ENCODE measurements at regions not wholly inside any gene's neighbourhood (a gene's known extent, or its start where the extent isn't known, plus 50 kb on each side); places are given as distances from the start of the nearest gene placed in this dataset.

GRCh38 chr22:48778308-48779195, 1049.1 kb downstream of the BRD1 start:
- TF ChIP-seq NANOG (IDR thresholded peaks at IDR 0.05; ENCODE audit: borderline replicate concordance) (no peak), ZNF462 (CRISPR knock-in tag; IDR thresholded peaks at IDR 0.05) (no peak), REST (IDR thresholded peaks at IDR 0.05; ENCODE audit: unreplicated experiment) (no peak), EZH2 (IDR thresholded peaks at IDR 0.05; ENCODE audit: low read depth, unreplicated experiment) (no peak), ZNF331 (CRISPR knock-in tag; IDR thresholded peaks at IDR 0.05; ENCODE audit: low read depth) (no peak), ETS1 (IDR thresholded peaks at IDR 0.05) (no peak)
- Mint-ChIP-seq H3K36me3 (ENCODE audit: low read depth) (no peaks in the 10 kb centered on the region), H3K27me3 (ENCODE audit: insufficient read depth, low read depth, poor library complexity) (peaks cover 9% of the 10 kb centered on the region), H3K9me3 (peaks cover 19% of the 10 kb centered on the region; the same call in 2 of the 3 replicates), H3K4me3 (no peak overlapping the region), H3K27ac (no peak overlapping the region), H3K4me1 (peaks cover 18% of the 10 kb centered on the region)
- H3K27me3 ChIP-seq (ENCODE audit: insufficient read depth), result no peaks in the 10 kb centered on the region
- H3K4me3 ChIP-seq, result no peak overlapping the region
- no peaks in the 10 kb centered on the region for H3K9me2 ChIP-seq (ENCODE audit: insufficient read depth)
- H4K20me1 ChIP-seq (replicated peaks; ENCODE audit: insufficient read depth), result no peaks in the 10 kb centered on the region
- no peak overlapping the region for H2AFZ ChIP-seq
- H3K79me2 ChIP-seq (replicated peaks; ENCODE audit: insufficient read depth), result no peaks in the 10 kb centered on the region
- no peak for DNase-seq (ENCODE audit: low spot score)
- ATAC-seq, result no peak
- no peaks in the 10 kb centered on the region for H3K4me1 ChIP-seq (ENCODE audit: insufficient read depth)
- no peaks in the 10 kb centered on the region; the same call in 1 of the 2 replicates for H3K36me3 ChIP-seq (ENCODE audit: insufficient read depth)
- no peaks in the 10 kb centered on the region for H3F3A ChIP-seq (replicated peaks; ENCODE audit: low read depth)
- H3K27ac ChIP-seq (ENCODE audit: low read depth), result no peak overlapping the region
- no peak overlapping the region for H3K4me2 ChIP-seq

Measured in GM23338 (cell line).